ENCODE measurements at regions not wholly inside any gene's neighbourhood (a gene's known extent, or its start where the extent isn't known, plus 50 kb on each side); places are given as distances from the start of the nearest gene placed in this dataset.

- Histone ChIP-seq H3K36me3 (ENCODE audit: insufficient read depth, low read length) (no peaks in the 10 kb centered on the region), H3K9me3 (ENCODE audit: insufficient read depth, low read depth, low read length) (peaks cover 24% of the 10 kb centered on the region; the same call in 1 of the 2 replicates), H2AFZ (ENCODE audit: low read length) (no peak overlapping the region), H3K79me2 (ENCODE audit: insufficient read depth, low read length) (no peaks in the 10 kb centered on the region), H3K9me2 (replicated peaks; ENCODE audit: low read depth, low read length) (no peaks in the 10 kb centered on the region), H3K9ac (ENCODE audit: low read depth, low read length, poor library complexity, severe bottlenecking) (no peak overlapping the region), H3K27me3 (ENCODE audit: insufficient read depth, low read length, poor library complexity, severe bottlenecking) (no peaks in the 10 kb centered on the region), H4K20me1 (ENCODE audit: insufficient read depth, low read length, poor library complexity, severe bottlenecking) (no peaks in the 10 kb centered on the region), H3K4me1 (ENCODE audit: insufficient read depth, low read length, poor library complexity, severe bottlenecking) (no peaks in the 10 kb centered on the region), H3K4me2 (ENCODE audit: low read depth, low read length, poor library complexity, severe bottlenecking) (no peak overlapping the region), H3K4me3 (ENCODE audit: low read length, poor library complexity, severe bottlenecking) (no peak overlapping the region), H3F3A (ENCODE audit: low read depth) (no peaks in the 10 kb centered on the region)
- TF ChIP-seq EZH2phosphoT487 (IDR thresholded peaks at IDR 0.05; ENCODE audit: borderline replicate concordance), result no peak
- no peak for TF ChIP-seq CTCF (conservative IDR thresholded peaks at IDR 0.05; ENCODE audit: low read length)
Measured at GRCh38 chr11:134950692-134951304, 538.8 kb upstream of the B3GAT1 start.

- Histone ChIP-seq H3K9ac (ENCODE audit: low read depth, low read length, poor library complexity, severe bottlenecking) (no peak overlapping the region), H3K27me3 (ENCODE audit: insufficient read depth, low read length, poor library complexity, severe bottlenecking) (no peaks in the 10 kb centered on the region), H3F3A (ENCODE audit: low read depth) (no peaks in the 10 kb centered on the region), H4K20me1 (ENCODE audit: insufficient read depth, low read length, poor library complexity, severe bottlenecking) (no peaks in the 10 kb centered on the region), H2AFZ (ENCODE audit: low read length) (no peak overlapping the region), H3K9me3 (ENCODE audit: insufficient read depth, low read depth, low read length) (peaks cover 24% of the 10 kb centered on the region; the same call in 1 of the 2 replicates), H3K36me3 (ENCODE audit: insufficient read depth, low read length) (no peaks in the 10 kb centered on the region), H3K4me2 (ENCODE audit: low read depth, low read length, poor library complexity, severe bottlenecking) (no peak overlapping the region), H3K79me2 (ENCODE audit: insufficient read depth, low read length) (no peaks in the 10 kb centered on the region), H3K9me2 (replicated peaks; ENCODE audit: low read depth, low read length) (no peaks in the 10 kb centered on the region), H3K4me3 (ENCODE audit: low read length, poor library complexity, severe bottlenecking) (no peak overlapping the region), H3K4me1 (ENCODE audit: insufficient read depth, low read length, poor library complexity, severe bottlenecking) (no peaks in the 10 kb centered on the region)
- TF ChIP-seq CTCF (conservative IDR thresholded peaks at IDR 0.05; ENCODE audit: low read length) (no peak), EZH2phosphoT487 (IDR thresholded peaks at IDR 0.05; ENCODE audit: borderline replicate concordance) (no peak)
Measured at GRCh38 chr11:134949121-134950090, 537.4 kb upstream of the B3GAT1 start.

- Histone ChIP-seq H3K4me2 (ENCODE audit: low read depth, low read length, poor library complexity, severe bottlenecking) (no peak overlapping the region), H3F3A (ENCODE audit: low read depth) (no peaks in the 10 kb centered on the region), H4K20me1 (ENCODE audit: insufficient read depth, low read length, poor library complexity, severe bottlenecking) (no peaks in the 10 kb centered on the region), H3K9me2 (replicated peaks; ENCODE audit: low read depth, low read length) (no peaks in the 10 kb centered on the region), H3K9ac (ENCODE audit: low read depth, low read length, poor library complexity, severe bottlenecking) (no peak overlapping the region), H2AFZ (ENCODE audit: low read length) (no peak overlapping the region), H3K4me1 (ENCODE audit: insufficient read depth, low read length, poor library complexity, severe bottlenecking) (no peaks in the 10 kb centered on the region), H3K27me3 (ENCODE audit: insufficient read depth, low read length, poor library complexity, severe bottlenecking) (no peaks in the 10 kb centered on the region), H3K79me2 (ENCODE audit: insufficient read depth, low read length) (no peaks in the 10 kb centered on the region), H3K4me3 (ENCODE audit: low read length, poor library complexity, severe bottlenecking) (no peak overlapping the region), H3K9me3 (ENCODE audit: insufficient read depth, low read depth, low read length) (peaks cover 30% of the 10 kb centered on the region; the same call in 1 of the 2 replicates), H3K36me3 (ENCODE audit: insufficient read depth, low read length) (no peaks in the 10 kb centered on the region)
- TF ChIP-seq CTCF (conservative IDR thresholded peaks at IDR 0.05; ENCODE audit: low read length) (no peak), EZH2phosphoT487 (IDR thresholded peaks at IDR 0.05; ENCODE audit: borderline replicate concordance) (no peak)
Measured at GRCh38 chr11:134947556-134947955, 535.5 kb upstream of the B3GAT1 start.

Measured in Loucy (cell line).